OCI-LY1 (cell line): ENCODE measurements at regions not wholly inside any gene's neighbourhood (a gene's known extent, or its start where the extent isn't known, plus 50 kb on each side); places are given as distances from the start of the nearest gene placed in this dataset.

Source experiments
- H2AFZ ChIP-seq: fragments of 200-600 bp; sonication (generic), shearing (Covaris generic); 2 replicates; pipeline ENCODE4 v1.6.0; 2014; ENCODE audit warnings: antibody characterized with exemption, mild to moderate bottlenecking, low read length
- H3F3A ChIP-seq: fragments of 200-600 bp; sonication (generic), shearing (Covaris generic); 2 replicates; pipeline ENCODE4 v1.6.0; 2014; ENCODE audit warnings: mild to moderate bottlenecking, antibody characterized with exemption, low read length, moderate library complexity; ENCODE audit not compliant: insufficient read depth
- H3K27ac ChIP-seq: fragments of 200-600 bp; sonication (generic); 2 replicates; pipeline ENCODE4 v1.5.1; 2014; ENCODE audit warnings: low read length, mixed run types, mild to moderate bottlenecking, low read depth; ENCODE audit not compliant: poor library complexity, severe bottlenecking
- H3K27me3 ChIP-seq: fragments of 200-600 bp; sonication (generic); 2 replicates; pipeline ENCODE4 v1.6.0; 2014; ENCODE audit warnings: antibody characterized with exemption, mild to moderate bottlenecking, low read length, moderate library complexity; ENCODE audit not compliant: insufficient read depth
- H3K36me3 ChIP-seq: fragments of 200-600 bp; sonication (generic); 2 replicates; pipeline ENCODE4 v1.6.1; 2014; ENCODE audit warnings: mild to moderate bottlenecking, antibody characterized with exemption, low read length, moderate library complexity, mixed read lengths; ENCODE audit not compliant: insufficient read depth
- H3K4me1 ChIP-seq: fragments of 200-600 bp; sonication (generic); 2 replicates; pipeline ENCODE4 v1.5.1; 2014; ENCODE audit warnings: mild to moderate bottlenecking, low read length, moderate library complexity; ENCODE audit not compliant: insufficient read depth, severe bottlenecking
- H3K4me2 ChIP-seq: fragments of 200-600 bp; sonication (generic), shearing (Covaris generic); 2 replicates; pipeline ENCODE4 v1.6.1; 2014; ENCODE audit warnings: low read length
- H3K4me3 ChIP-seq: fragments of 200-600 bp; sonication (generic); 2 replicates; pipeline ENCODE4 v1.5.1; 2014; ENCODE audit warnings: low read length, low read depth, mild to moderate bottlenecking, mixed read lengths; ENCODE audit not compliant: poor library complexity, severe bottlenecking
- H3K79me2 ChIP-seq: fragments of 200-600 bp; shearing (Covaris generic); 2 replicates; pipeline ENCODE4 v1.6.1; 2016; ENCODE audit warnings: mixed run types, low read length, mixed read lengths; ENCODE audit not compliant: insufficient read depth
- H3K9ac ChIP-seq: fragments of 200-600 bp; sonication (generic), shearing (Covaris generic); 2 replicates; pipeline ENCODE4 v1.6.1; 2014; ENCODE audit warnings: mild to moderate bottlenecking, low read length, mixed read lengths
- H3K9me2 ChIP-seq: fragments of 200-600 bp; sonication (generic), shearing (Covaris generic); 2 replicates; pipeline ENCODE4 v1.6.1; 2014; ENCODE audit warnings: low read depth, mild to moderate bottlenecking, low read length, mixed read lengths
- H3K9me3 ChIP-seq: fragments of 200-600 bp; shearing (Covaris generic); 2 replicates; pipeline ENCODE4 v1.6.1; 2014; ENCODE audit warnings: low read length, mixed read lengths
- H4K20me1 ChIP-seq: fragments of 200-600 bp; sonication (generic), shearing (Covaris generic); 2 replicates; pipeline ENCODE4 v1.6.0; 2016; ENCODE audit warnings: mild to moderate bottlenecking, low read length; ENCODE audit not compliant: insufficient read depth
- EZH2 ChIP-seq: fragments of 200-600 bp; sonication (generic), shearing (Covaris generic); IDR thresholded peaks from 2 replicates; pipeline ENCODE4 v1.8.0; 2017; ENCODE audit warnings: borderline replicate concordance, mixed run types, mild to moderate bottlenecking, antibody characterized with exemption, low read length, moderate library complexity, mixed read lengths
- TF ChIP-seq, protein P1 (sequence below): fragments of 200-600 bp; sonication (generic), shearing (Covaris generic); IDR thresholded peaks from 2 replicates; pipeline ENCODE4 v1.5.1; 2017; ENCODE audit warnings: mild to moderate bottlenecking, antibody characterized with exemption, low read length, moderate library complexity, mixed read lengths

DNA sequence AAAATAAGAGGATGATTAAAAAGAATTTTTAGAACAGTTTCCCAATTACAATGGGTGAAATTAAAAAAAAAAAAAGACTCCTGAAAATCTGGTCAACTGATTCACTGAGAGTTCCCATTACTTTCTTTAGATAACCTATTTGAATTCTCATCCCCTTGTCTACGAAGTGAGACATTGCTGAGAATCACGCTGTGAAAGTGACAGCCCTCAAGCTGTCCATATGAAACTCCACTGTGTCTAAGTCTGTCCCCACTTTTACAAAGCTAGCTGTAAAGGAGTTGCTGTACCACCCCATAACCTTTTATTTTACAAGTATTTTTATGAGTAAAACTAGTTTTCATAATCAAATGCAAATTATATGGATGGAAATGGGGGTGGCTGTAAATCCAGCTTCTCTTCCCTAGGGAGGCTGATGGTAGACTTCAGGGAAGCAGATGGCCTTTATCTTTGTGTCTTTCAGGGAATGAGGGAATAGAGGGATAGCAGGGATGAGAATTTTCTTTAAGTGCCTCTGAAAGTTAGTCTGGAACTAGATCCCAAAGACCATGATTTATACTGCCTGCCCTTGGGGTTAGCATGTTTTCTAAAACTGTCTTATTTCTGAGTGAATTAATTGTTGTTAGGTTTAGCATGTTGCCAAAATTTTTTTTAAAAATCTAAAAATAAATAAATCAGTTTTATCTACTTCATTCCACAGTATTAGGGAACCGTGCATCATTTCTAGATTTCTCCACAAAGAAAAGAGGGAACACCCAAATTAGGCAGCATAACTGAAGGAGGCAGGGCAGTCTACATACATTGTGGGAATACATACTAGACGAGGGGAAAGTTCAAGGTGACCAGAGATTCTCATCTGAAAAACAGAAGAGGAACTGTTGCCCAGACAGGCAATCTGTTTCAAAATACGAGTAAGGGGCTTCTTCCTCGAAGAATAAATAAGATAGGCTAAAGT lies 1219.1 kb downstream of the UQCRFS1 start:
- Histone ChIP-seq H3K27ac (no peak overlapping the region), H3K79me2 (no peaks in the 10 kb centered on the region), H3K9me2 (no peaks in the 10 kb centered on the region), H3K9ac (no peak overlapping the region), H3F3A (no peaks in the 10 kb centered on the region), H4K20me1 (no peaks in the 10 kb centered on the region), H3K4me3 (no peak overlapping the region), H2AFZ (no peak overlapping the region), H3K27me3 (no peaks in the 10 kb centered on the region), H3K36me3 (no peaks in the 10 kb centered on the region), H3K4me1 (no peaks in the 10 kb centered on the region), H3K4me2 (no peak overlapping the region), H3K9me3 (no peaks in the 10 kb centered on the region)
- TF ChIP-seq, protein P1, sequence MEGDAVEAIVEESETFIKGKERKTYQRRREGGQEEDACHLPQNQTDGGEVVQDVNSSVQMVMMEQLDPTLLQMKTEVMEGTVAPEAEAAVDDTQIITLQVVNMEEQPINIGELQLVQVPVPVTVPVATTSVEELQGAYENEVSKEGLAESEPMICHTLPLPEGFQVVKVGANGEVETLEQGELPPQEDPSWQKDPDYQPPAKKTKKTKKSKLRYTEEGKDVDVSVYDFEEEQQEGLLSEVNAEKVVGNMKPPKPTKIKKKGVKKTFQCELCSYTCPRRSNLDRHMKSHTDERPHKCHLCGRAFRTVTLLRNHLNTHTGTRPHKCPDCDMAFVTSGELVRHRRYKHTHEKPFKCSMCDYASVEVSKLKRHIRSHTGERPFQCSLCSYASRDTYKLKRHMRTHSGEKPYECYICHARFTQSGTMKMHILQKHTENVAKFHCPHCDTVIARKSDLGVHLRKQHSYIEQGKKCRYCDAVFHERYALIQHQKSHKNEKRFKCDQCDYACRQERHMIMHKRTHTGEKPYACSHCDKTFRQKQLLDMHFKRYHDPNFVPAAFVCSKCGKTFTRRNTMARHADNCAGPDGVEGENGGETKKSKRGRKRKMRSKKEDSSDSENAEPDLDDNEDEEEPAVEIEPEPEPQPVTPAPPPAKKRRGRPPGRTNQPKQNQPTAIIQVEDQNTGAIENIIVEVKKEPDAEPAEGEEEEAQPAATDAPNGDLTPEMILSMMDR: no peak
- TF ChIP-seq EZH2: no peak

DNA sequence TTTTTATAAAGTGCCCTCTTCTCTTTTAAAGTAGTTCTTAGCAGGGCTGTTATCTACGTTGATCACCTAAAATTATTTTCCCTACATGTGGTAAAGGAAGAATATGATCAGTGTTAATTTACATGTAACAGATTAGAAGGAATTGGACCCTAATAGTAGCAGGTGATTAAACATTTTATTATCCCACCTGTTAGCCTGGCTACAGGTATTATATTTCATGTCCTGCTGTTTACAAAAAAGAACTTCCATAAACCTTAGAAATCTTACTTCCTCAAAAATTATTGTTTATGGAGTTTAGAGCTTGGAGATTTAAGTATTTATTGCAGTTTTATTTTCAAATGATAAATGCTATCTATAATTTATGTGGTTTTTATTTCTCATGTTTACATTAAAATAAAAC lies 1226.7 kb downstream of the UQCRFS1 start:
- Histone ChIP-seq H3K27ac (no peak overlapping the region), H3K79me2 (no peaks in the 10 kb centered on the region), H3K9me2 (no peaks in the 10 kb centered on the region), H3K4me2 (no peak overlapping the region), H3K4me3 (no peak overlapping the region), H2AFZ (no peak overlapping the region), H4K20me1 (no peaks in the 10 kb centered on the region), H3K27me3 (no peaks in the 10 kb centered on the region), H3K4me1 (no peaks in the 10 kb centered on the region), H3F3A (no peaks in the 10 kb centered on the region), H3K36me3 (no peaks in the 10 kb centered on the region), H3K9ac (no peak overlapping the region), H3K9me3 (no peaks in the 10 kb centered on the region)
- TF ChIP-seq, protein P1: no peak
- TF ChIP-seq EZH2: no peak

DNA sequence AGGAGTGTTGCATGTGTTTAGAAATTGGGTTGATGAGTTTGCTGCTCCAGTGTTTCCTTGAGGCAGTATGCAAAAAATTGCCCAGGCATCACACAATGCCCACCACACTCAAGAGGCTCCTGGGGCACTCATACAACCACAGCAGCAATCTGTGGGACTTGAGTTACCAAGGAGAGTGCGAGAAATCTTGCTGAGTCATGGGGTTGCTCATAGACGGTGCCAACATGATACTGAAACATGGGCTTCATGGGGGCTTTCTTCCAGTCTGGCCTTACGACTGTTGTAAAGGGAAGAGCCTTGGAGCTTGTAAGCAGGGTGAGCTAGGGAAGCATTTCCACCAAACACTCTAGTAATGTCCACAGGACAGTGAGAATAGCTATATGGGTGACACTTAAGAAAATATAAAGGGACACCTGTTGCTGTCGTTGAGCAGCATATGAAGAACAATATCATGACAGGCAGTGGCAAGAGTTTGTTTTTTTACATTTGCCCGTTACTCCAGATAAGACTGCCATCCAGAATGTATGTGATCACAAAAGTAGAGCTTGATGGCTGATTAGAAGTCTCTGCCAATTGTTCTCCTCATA lies 1237.4 kb downstream of the UQCRFS1 start:
- TF ChIP-seq, protein P1: no peak
- no peak for TF ChIP-seq EZH2
- no peaks in the 10 kb centered on the region for H4K20me1 ChIP-seq

More for the DNA sequence above, 1237.4 kb downstream of the UQCRFS1 start:
- Histone ChIP-seq H3F3A (no peaks in the 10 kb centered on the region), H2AFZ (no peak overlapping the region), H3K27me3 (no peaks in the 10 kb centered on the region), H3K36me3 (no peaks in the 10 kb centered on the region), H3K9ac (no peak overlapping the region), H3K9me3 (no peaks in the 10 kb centered on the region), H3K4me2 (no peak overlapping the region), H3K79me2 (no peaks in the 10 kb centered on the region), H3K4me3 (no peak overlapping the region), H3K4me1 (no peaks in the 10 kb centered on the region), H3K9me2 (no peaks in the 10 kb centered on the region), H3K27ac (no peak overlapping the region)
